NCI-H1436 treated with DMSO at 0.1 percent for 48 hours (cell line): ENCODE measurements at regions not wholly inside any gene's neighbourhood (a gene's known extent, or its start where the extent isn't known, plus 50 kb on each side); places are given as distances from the start of the nearest gene placed in this dataset.

Experiments
- DNase-seq: peaks from one replicate; lab custom pipeline; 2025; lab: John Stamatoyannopoulos, UW

DNA sequence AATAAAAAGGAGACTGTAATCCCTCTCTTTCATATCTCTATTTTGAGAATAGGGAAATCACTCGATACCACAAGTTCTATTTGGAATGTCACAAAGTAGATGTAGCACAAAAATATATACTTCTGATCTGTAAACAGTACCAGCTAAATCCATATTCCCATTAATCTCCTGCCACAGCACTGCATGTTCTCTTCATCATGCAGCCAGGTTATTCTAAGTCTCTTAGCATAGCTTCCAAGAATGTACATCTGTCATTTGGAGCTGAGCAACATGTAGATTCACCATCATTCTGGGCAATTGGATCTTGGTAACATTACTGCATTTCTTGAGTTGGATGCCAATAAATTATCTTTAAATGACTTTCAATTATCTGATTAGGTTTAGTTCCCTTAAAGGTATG is 1874.5 kb downstream of the MRPL39 start:
- DNase-seq = no peak

DNA sequence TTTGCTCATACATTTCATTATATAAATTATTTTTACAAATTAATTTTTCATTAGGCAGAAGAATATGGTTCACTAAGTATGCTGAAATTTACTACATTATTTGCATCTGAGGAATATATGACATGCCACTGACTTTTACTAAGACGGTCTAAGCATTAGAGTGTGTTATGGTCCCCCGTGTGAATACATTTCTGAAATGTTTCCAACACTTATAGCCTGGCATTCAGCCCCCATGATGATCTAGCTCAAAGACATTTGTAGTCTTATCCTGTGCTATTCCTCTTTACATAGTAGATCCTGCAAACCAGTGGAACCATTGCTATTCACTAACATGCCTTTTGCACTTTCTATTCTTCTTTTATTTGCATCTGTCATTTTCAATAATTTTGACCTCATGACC is 1878.0 kb downstream of the MRPL39 start:
- no peak for DNase-seq

DNA sequence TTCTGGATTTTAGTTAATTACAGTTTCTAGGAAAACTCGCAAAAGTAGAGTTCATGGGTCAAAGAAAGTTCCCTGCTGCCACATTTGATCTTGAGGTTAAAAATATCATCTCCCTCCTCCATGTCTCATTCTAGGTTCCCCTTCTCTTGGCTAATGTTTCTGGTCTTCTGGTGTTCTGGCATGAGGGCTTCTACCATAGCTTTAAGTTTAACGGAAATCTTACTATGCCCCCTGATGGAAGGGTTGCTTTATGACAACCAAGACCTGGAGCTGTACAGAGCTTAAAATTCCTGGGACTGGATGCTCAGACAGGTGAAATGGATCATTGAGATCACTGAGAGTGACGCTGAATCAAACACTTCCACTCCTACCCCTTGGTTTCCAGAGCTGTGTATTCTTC is 1881.7 kb downstream of the MRPL39 start:
- DNase-seq = no peak

DNA sequence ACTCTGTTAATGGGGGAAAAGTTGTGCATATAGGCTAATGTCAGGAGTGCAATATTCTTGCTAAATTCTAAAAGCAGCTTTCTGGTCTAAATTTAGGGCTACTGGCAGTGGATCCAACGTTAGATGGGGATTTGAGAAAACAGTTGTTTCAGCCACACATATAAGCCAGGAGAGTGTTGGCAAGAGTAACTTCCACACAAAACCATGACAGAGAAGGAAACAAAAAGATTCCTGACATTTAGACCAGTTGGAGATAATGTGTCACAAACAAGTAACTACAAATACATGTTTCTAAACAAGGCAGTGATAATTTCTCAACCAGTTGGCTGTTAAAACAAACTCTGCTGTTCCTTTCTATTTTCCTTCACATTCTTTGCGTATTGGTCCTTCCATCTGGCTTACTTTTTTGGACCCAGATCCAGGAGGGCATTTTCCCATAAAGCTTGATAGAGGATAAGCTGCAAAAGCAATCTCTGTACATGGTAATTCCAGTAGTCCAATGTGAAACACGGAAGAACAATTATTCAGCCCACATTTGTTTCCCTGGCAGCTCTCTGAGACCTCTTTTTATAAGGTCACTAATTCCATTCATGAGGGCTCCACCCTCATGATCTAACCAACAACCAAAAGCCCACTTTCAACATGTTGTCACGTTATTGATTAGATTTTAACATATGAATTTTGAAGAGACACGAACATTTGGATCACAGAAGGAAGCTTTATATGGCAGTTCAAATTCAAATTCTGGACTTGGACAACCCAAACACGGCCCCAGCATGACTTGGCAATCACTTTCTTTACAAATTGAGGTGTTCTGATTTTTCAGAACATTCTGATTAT is 1888.6 kb downstream of the MRPL39 start:
- DNase-seq = no peak

DNA sequence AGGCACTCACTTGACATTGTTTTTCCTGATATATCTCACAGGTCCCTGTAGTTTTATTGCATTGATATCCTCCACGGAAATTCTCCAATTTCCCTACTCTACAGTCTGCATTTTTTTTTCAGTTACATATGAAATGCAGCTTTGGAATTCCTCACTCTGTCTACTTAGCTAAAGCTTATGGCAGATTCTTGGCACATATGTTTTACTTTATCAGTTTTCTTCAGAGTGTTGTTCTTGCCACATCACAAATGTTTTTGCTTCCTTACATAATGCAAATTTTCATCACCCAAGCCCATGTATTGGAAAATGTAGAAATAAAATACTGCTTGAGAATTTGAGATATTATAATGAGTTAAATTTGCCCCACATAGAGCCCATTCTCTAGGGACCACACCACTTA is 1895.1 kb downstream of the MRPL39 start:
- DNase-seq = no peak

DNA sequence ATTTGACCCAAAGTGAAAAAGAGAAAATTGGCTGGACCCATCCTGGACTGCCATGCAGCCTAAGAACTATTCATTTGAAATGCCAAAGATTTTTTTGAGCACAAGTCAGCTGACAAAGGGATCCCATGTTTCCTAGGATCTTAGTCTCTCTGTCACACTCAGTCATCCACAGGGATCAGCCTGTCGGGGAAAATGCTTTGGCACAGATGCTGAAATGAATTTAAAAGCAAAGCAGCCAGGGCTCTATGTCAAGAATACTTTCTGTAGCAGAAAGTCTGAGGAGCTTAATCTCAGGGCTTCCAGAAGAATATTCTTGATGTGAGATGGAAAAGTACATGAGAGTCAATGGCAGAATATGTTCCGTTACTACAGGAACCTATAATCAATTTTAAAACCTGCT is 1900.8 kb downstream of the MRPL39 start:
- DNase-seq = no peak

DNA sequence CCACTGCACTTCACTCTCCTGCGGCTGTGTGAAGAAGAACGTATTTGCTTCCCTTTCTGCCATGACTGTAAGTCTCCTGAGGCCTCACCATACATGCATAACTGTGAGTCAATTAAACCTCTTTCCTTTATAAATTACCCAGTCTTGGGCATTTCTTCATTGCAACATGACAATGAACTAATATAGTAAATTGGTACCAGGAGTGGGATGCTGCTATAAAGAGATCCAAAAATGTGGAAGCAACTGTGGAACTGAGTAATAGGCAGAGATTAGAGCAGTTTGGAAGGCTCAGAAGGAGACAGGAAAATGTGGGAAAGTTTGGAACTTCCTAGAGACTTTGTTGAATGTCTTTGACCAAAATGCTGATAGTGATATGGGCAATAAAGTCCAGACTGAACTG is 1907.9 kb downstream of the MRPL39 start:
- no peak for DNase-seq

DNA sequence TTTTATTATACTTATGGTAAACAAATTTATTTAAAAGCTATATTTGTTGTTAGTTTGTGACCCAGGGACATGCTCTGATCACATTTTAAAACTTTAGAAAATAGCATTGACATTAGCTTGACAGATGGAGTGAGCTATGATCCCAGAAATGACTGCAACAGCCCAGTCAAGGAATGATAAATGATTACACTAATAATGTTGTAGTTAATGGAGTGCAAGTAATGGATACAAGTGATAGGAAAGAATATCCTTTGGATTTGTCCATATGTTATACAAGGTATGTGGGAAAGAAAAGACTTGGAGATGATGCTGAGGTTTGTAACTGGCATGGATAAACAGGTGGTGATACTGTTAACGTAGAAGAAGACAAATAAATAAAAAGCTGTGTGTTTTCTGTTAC is 1908.7 kb downstream of the MRPL39 start:
- no peak for DNase-seq

DNA sequence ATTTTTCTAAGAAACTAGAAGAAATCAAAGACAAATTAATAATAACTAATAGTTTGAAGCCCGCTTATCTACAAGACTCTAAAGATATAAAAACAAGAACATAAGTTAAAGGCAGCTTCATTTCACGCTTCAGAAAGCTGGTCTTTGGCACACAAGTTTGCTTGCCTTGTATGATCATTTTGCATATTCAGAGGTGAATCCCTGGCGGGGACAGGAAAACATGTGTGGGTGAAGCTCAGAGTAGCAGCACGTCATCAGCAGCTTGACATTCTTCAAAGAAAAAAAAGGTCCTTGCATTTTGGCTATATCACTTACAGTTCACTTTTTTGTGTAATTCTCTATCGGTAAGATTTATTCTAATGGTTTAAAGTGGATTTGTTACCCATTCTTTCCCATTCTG is 1911.8 kb downstream of the MRPL39 start:
- no peak for DNase-seq

DNA sequence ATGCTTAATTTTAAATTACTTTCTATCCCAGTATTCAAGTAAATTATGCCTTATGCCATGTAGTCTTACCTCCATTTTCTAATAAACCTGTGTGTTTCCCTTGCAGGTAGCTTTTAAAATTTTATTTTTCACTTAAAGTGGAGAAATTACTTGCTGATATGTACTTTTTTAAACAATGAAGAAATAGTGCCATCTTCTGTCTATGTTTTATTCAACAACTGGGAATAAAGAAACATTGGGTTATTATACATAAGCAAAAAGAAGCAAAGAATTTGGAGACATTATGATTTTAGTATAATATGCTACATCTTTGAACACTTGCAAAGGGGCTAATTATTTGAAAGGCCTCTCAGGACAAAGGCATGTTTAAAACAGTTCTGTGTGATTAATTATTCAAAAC is 1912.9 kb downstream of the MRPL39 start:
- DNase-seq = no peak

DNA sequence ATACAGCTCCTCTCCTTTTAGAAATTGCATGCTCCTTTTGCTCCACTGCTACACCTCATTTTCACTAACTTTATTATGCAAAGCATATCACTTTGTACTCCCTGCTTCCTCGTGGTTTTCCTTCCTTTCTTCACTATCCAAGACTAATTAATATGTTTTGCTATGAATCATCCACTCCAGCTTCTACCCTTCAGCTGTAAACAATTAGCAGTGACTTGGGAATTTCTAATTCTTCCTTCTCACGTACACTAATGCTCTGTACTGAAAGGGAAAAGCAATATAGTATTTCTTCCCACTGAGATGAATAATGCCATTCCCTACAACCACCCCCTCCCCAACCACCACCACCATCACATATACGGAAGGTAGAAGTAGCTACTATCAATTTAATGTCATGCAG is 1917.0 kb downstream of the MRPL39 start:
- DNase-seq = no peak

DNA sequence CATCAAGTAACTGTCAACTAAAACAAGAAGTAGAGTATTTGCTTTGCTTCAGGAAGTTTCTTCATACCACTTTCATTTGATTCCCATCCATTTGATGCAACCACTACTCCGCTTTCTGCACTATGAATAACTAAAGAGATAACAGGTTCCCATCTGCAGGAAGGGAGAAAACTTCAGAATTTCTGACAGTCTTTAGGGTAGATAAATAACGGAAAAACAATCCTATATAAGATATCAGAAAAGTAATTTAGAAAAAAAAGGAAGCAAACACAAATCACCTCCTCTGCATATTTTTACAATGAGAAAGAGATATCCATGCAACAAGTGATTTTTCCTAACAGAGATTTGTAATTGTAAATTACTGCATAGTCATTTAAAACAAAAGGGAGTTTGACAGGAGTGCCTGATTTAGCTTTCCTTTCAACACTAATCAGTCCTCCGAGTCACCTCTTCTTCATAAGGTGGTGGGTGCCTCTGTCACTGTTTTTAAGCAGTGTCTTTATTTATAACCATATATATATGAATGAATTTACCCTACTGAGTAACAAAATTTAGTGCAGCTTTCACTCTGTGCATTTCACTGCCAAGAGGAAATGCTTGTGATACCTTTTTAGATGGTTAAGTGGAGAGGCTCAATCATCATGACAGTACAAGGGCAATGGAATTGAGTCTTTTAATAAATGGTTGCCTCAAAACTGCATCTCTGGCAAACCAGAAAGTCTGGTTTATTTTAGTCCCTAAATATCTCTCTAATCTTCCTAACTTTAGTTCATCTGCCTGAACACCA is 1920.4 kb downstream of the MRPL39 start:
- no peak for DNase-seq

DNA sequence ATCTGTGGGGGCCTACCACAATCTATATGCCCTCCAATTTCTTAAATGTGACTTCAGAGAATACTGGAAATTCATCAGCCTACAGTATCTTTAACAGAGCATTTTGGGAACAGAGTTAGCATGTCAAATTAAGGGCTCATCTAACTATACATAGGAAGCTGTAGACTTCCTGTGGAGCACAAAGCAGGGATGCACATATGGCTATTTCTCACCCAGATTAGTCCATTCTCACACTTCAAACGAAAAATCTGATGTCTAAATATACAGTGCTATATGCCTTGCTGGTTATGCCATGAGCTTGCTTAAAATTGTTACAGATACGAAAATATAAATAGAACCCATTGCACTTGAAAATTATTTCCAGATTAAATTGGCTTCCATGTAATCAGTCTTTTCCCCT is 1922.8 kb downstream of the MRPL39 start:
- no peak for DNase-seq

DNA sequence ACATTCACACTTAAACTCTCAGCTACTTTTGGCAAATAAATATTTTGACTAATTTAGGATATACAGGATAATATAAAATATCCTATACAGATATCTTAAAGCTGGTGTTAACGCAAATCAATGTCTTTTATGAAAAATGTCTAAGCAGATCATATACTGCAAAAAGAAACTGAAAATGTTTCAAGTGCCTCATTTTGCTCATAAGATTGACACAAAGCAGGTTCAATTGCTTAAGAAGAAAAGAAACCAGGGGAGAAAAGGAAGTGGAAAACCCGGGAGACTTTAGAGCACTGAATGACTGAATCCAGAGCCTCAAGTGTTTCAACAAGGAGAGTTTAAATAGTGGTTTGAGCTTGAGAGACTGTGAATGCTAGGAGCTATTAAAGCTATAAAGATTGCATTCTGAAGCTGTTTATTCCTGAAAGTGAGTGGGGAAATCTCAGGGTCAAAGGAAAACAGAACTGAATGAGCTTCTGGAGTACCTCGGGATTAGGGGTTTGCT is 1943.0 kb downstream of the MRPL39 start:
- DNase-seq = no peak

DNA sequence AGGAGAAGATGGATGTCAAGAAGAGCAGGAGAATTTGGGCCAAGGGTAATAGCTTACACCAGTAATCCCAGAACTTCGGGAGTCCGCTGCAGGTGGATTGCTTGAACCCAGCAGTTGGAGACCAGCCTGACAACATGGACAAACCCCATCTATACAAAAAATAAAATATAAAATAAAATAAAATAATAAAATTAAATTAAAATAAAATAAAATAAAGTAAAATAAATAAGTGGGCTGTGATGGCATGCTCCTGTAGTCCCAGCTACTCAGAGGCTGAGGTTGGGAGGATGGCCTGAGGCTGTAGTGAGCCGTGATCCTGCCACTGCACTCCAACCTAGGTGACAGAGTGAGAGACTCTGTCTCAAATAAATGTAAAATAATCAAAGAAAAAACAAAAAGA is 1946.7 kb downstream of the MRPL39 start:
- DNase-seq = no peak

DNA sequence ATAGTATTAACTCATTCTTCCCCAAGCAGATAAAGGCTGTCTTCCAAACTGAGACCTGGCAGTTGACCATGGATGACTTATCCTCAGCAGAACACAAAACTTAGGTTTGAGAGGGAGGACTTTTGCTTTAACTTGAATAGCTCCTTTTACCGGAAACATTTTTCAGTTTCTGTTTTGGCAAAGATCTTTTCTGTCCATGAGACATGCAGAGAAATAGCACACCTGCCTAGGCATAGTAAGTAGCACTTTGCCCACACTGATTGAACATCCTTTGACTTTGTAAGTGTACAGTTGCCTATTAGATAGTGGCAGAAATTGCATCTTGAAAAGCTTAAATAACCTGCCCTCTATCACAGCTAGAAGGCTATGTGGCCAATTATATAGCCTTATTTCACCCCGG is 1962.5 kb downstream of the MRPL39 start:
- no peak for DNase-seq

DNA sequence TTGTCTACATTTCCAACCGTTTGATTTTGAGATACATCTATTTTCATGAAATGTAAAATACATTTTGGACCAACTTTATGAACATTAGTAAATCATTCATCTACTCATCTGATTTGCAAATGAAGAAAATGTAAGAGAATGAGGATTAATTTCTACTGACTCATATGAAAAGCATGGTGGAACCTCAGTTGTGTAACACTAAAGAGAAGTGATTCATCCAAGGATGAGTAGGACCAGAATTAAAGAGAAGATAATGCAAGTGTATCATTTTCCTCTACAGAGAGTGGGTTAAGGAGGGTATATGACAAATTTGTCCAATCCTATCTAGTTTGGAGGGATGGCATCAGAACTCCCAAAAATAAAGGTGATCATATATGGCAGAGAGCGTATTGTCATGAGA is 1967.6 kb downstream of the MRPL39 start:
- no peak for DNase-seq

DNA sequence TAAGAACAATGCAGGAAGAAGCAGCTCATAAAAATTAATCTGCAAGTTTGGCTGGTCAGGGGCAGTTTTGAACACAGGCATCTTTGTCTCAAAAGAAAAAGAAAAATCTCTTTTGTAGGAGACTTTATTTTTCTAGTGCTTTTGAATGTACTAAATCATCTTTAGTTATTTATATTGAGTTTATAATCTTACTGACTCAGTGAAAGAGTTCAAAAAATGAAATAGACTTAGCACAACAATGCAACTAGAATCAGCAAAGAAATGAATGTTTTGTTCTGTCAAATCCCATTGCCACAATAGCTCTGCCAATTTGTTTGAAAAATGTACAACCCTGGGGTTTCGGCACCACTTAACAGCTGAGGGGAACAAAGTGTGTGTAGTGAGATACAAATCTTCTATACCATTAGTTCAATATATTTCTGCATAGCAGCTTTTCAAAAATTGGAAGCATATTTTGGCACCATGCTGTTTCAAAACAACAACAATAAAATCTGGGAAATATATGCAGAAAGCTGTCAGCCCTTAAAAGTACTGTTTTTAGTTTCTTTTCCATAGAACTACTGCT is 1969.1 kb downstream of the MRPL39 start:
- DNase-seq = no peak

DNA sequence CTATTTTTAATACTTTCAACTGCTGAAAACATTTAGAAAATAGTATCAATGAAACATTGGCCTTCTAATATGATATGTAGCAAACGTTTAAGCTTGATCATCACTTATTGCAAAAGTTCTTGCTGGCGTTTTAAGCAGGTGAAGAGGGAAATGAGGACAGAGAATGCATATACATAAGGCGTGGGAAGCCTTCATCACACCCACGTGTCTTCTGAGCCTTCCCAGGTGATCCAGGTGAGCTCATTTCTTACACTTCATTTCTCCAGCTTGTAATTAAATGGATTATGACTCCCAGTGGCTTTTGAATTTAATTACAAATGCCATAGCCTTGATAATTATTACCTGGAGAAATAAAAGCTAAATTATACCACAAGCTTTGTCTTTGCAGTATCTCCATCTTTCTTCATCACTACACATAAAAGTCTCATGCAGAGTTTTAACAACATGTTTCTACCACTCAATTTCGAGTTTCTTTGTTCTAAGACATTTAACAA is 1973.8 kb downstream of the MRPL39 start:
- no peak for DNase-seq

DNA sequence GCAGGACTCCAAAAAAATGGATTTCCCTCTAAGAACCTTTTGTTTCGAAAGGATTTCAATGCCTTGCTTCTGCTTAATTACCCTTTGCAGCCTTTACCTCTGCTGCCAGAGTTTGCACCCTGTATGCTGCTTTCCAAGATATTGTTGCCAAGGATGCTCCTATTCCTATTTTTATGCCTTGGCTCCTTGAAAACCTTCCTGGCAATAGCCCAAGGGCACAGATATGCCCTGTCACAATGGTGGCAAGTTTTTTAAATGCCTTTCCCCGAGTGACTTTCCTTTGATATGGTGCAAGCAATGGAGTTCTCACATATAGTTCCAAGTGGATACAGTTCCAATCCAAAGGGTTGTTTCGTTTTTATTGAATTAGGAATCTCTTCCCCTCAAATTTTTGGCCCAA is 1983.0 kb downstream of the MRPL39 start:
- DNase-seq = no peak

DNA sequence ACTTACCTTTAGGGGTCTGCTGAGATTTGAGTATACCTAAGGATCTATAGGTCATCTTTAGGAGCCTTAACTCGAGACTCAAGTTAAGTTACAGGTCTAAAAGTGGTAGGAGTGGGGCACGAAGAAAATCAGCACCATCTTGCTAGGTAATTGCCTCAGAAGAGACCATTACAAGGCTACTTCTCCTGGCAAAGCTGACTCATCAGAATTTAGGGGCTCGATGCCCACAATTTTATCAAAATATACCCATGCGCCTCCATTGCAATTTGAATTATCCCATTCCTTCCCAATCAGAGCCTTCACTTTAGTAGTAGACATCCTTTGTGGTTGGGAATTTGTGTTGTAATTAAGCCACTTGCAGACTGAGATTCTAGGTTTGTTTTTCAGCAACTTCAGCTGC is 1994.3 kb downstream of the MRPL39 start:
- no peak for DNase-seq

DNA sequence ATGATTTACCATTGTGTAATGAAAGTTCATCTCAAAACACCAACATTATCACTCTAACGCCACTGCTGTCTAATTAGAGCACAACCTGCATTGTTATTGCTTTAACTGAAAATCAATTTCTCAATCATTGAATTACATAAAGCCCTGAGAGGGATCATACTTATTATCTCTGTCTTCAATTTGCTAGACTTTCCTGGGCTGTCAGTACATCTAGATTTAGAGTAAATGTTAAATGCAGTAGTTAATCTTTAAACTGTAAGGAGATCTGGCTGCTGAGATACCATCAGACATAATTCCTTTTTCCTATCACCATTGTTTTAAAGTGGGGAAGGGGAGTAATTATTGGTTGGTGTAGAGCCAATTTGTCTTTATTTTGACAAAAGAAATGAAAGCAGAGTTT is 1995.1 kb downstream of the MRPL39 start:
- DNase-seq = no peak
